ENCODE measurements at regions not wholly inside any gene's neighbourhood (a gene's known extent, or its start where the extent isn't known, plus 50 kb on each side); places are given as distances from the start of the nearest gene placed in this dataset.

DNA sequence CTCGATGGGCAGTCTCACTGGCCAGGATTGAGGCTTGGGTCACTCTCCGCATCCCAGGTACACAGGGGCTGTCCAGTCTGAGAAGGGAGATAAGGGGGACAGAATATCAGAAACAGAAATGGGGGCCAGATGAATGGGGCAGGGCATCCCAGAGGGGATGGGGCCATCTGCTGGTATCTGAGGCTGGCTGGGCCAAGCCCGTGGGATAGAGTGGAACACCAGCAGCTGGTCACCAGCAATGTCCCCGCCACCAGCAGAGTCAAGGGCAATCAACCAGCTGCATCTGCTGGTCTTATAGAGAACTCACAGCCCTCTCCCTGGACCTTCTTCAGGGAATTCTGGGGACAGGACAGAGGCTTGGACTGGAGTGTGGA, 128.8 kb upstream of the HAAO start:
- TF ChIP-seq CTCF (IDR thresholded peaks at IDR 0.05; ENCODE audit: low read depth, low read length) (no peak), EZH2phosphoT487 (IDR thresholded peaks at IDR 0.05; ENCODE audit: low read depth) (no peak)
